SK-N-SH (cell line): ENCODE measurements at regions not wholly inside any gene's neighbourhood (a gene's known extent, or its start where the extent isn't known, plus 50 kb on each side); places are given as distances from the start of the nearest gene placed in this dataset.

Experiments
- CTCF ChIP-seq: fragments of 200-600 bp; sonication (generic); IDR thresholded peaks from 2 replicates; pipeline ENCODE4 v1.6.1; 2017; ENCODE audit warnings: antibody characterized with exemption, mild to moderate bottlenecking, moderate library complexity
- EP300 ChIP-seq, 2 experiments: IDR thresholded peaks; 2 replicates each; pipeline versions ENCODE4 v1.4.0 to v1.6.1; 2012; ENCODE audit warnings: borderline replicate concordance in 1 of 2, low read depth in 1 of 2, low read length in 1 of 2
- EZH2phosphoT487 ChIP-seq: fragments of 200-600 bp; sonication (generic); IDR thresholded peaks from 2 replicates; pipeline ENCODE4 v1.6.1; 2017; ENCODE audit warnings: low read depth, mixed run types, mild to moderate bottlenecking, antibody characterized with exemption, moderate library complexity, borderline replicate concordance
- FOXM1 ChIP-seq: IDR thresholded peaks from 2 replicates; pipeline ENCODE4 v1.4.0; 2012; ENCODE audit warnings: low read depth, mild to moderate bottlenecking
- POLR2AphosphoS5 ChIP-seq: IDR thresholded peaks from 2 replicates; pipeline ENCODE4 v1.6.1; 2012; ENCODE audit warnings: low read depth, low read length
- SIN3A ChIP-seq: IDR thresholded peaks from 2 replicates; pipeline ENCODE4 v1.6.1; 2012; ENCODE audit warnings: low read depth, mild to moderate bottlenecking, low read length, moderate library complexity, borderline replicate concordance
- USF1 ChIP-seq: IDR thresholded peaks from 2 replicates; pipeline ENCODE4 v1.4.0; 2012; ENCODE audit warnings: low read depth, borderline replicate concordance
- USF2 ChIP-seq: fragments of 150-350 bp; IDR thresholded peaks from 2 replicates; pipeline ENCODE4 v1.6.1; 2017; ENCODE audit warnings: antibody characterized with exemption, low read length, low read depth, borderline replicate concordance
- ZBTB33 ChIP-seq: IDR thresholded peaks from 2 replicates; pipeline ENCODE4 v1.4.0; 2012; ENCODE audit warnings: low read depth, borderline replicate concordance

GRCh38 chr14:61927060-61927459 lies 164.8 kb downstream of the SNAPC1 start:
- TF ChIP-seq CTCF (no peak), EZH2phosphoT487 (no peak), ZBTB33 (no peak), EP300 (IDR thresholded peaks at IDR 0.05; ENCODE audit: borderline replicate concordance in 1 of 2, low read depth in 1 of 2, low read length in 1 of 2) (no peak), SIN3A (no peak), POLR2AphosphoS5 (no peak), USF2 (no peak), FOXM1 (no peak), USF1 (no peak)
